ENCODE measurements at regions not wholly inside any gene's neighbourhood (a gene's known extent, or its start where the extent isn't known, plus 50 kb on each side); places are given as distances from the start of the nearest gene placed in this dataset.

GRCh38 chr2:15713475-15713874, 121.8 kb downstream of the DDX1 start:
- TF ChIP-seq CTCF (IDR thresholded peaks at IDR 0.05) (no peak), ZFX (IDR thresholded peaks at IDR 0.05; ENCODE audit: borderline replicate concordance) (no peak)

Measured in 22Rv1 (cell line).